K562 (cell line): ENCODE measurements at regions not wholly inside any gene's neighbourhood (a gene's known extent, or its start where the extent isn't known, plus 50 kb on each side); places are given as distances from the start of the nearest gene placed in this dataset.

Source experiments
- CBFB ChIP-seq: sonication (generic); formaldehyde crosslinking; IDR thresholded peaks from 2 replicates; pipeline ENCODE4 v1.4.0; 2020; ENCODE audit warnings: mild to moderate bottlenecking, missing genetic modification reagents
- GTF2E2 ChIP-seq: fragments of 200-800 bp; sonication (Bioruptor generic); IDR thresholded peaks from 2 replicates; pipeline ENCODE4 v1.6.1; 2016; ENCODE audit warnings: missing genetic modification characterization, missing compliant biosample characterization
- HNRNPK ChIP-seq: fragments of 200-400 bp; formaldehyde crosslinking; IDR thresholded peaks from one replicate; pipeline ENCODE4 v1.6.1; 2018; ENCODE audit warnings: mild to moderate bottlenecking, low read depth, low read length; ENCODE audit not compliant: poor library complexity, severe bottlenecking
- KAT7 ChIP-seq: sonication (generic); formaldehyde crosslinking; IDR thresholded peaks from 2 replicates; pipeline ENCODE4 v1.8.0; 2022; ENCODE audit warnings: missing genetic modification reagents, mild to moderate bottlenecking, borderline replicate concordance
- MEF2D ChIP-seq: conservative IDR thresholded peaks from 2 replicates; pipeline ENCODE4 v1.6.1; 2016; ENCODE audit warnings: low read depth, missing genetic modification characterization, missing compliant biosample characterization
- RBM22 ChIP-seq: fragments of 200-400 bp; formaldehyde crosslinking; IDR thresholded peaks from 2 replicates; pipeline ENCODE4 v1.6.1; 2018; ENCODE audit warnings: low read length, low read depth; ENCODE audit not compliant: poor library complexity, severe bottlenecking
- RCOR1 ChIP-seq, 2 experiments: IDR thresholded peaks; 2 replicates each; pipeline ENCODE4 v1.6.1; 2012; ENCODE audit warnings: low read depth in 2 of 2, low read length in 2 of 2, borderline replicate concordance in 1 of 2, improper control_type of control experiment in 1 of 2
- RNF2 ChIP-seq: sonication (generic); IDR thresholded peaks from 2 replicates; pipeline ENCODE4 v1.6.1; 2016
- ZNF212 ChIP-seq: fragments of 450-650 bp; formaldehyde crosslinking; IDR thresholded peaks from 2 replicates; pipeline ENCODE4 v1.4.0; 2020; ENCODE audit warnings: mild to moderate bottlenecking
- TF ChIP-seq, protein P1 (sequence below), 3 experiments: IDR thresholded peaks in 2 of 3; conservative IDR thresholded peaks in 1 of 3; 2 replicates each; pipeline ENCODE4 v1.5.1; 2011 to 2012; ENCODE audit warnings: low read length in 3 of 3, mild to moderate bottlenecking in 3 of 3, control low read depth in 2 of 3, improper control_type of control experiment in 1 of 3, inconsistent platforms in 1 of 3, low read depth in 1 of 3, mixed read lengths in 1 of 3, moderate library complexity in 1 of 3; ENCODE audit not compliant: insufficient read depth in 2 of 3
- TF ChIP-seq, protein P2 (sequence below), 3 experiments: fragments of 200-800 bp in 1 of 3; fragments of 250-450 bp in 1 of 3; fragments of 450-650 bp in 1 of 3; sonication (Bioruptor Pico) in 1 of 3; sonication (Bioruptor generic) in 1 of 3; formaldehyde crosslinking in 1 of 3; IDR thresholded peaks; 2 replicates each; pipeline versions ENCODE4 v1.6.1 to v1.8.0; 2016 to 2022; ENCODE audit warnings: mild to moderate bottlenecking in 2 of 3, missing genetic modification characterization in 2 of 3, missing compliant biosample characterization in 1 of 3, moderate library complexity in 1 of 3
- TF ChIP-seq, protein P3 (sequence below): conservative IDR thresholded peaks from 2 replicates; pipeline ENCODE4 v1.6.1; 2011; ENCODE audit warnings: low read depth, mild to moderate bottlenecking, low read length; ENCODE audit not compliant: control insufficient read depth

DNA sequence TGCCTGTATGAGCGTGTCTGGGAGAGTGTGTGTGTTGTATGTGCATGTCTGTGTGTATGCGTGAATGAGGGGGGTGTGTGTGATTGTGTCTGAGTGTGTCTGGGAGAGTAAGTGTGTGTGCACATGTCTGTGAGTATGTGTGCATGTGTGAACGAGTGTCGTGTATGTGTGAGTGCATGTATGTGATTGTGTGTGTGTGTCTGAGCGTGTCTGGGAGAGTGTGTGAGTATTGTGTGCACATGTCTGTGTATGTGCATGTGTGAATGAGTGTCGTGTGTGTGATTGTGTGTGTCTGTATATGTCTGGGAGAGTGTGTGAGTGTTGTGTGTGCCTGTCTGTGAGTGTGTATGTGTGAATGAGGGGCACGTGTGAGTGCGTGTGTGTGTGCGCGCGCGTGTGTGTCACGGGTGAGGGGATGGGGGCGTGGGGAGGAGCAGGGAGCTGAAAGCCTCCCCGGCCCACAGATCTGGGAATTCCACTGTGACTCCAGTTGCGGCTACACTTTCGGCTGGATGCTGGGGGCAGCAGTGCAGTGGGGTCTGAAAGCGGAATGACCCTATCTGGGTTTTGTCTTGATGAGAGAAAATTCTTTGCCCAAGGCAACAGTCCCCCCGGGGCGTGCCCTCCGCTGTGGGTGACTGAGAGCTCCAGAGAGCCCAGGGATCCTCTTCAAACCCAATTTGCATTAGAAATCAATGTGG, 138.1 kb upstream of the MED13L start:
- no peak for TF ChIP-seq KAT7 (CRISPR knock-in tag)
- TF ChIP-seq, protein P1, sequence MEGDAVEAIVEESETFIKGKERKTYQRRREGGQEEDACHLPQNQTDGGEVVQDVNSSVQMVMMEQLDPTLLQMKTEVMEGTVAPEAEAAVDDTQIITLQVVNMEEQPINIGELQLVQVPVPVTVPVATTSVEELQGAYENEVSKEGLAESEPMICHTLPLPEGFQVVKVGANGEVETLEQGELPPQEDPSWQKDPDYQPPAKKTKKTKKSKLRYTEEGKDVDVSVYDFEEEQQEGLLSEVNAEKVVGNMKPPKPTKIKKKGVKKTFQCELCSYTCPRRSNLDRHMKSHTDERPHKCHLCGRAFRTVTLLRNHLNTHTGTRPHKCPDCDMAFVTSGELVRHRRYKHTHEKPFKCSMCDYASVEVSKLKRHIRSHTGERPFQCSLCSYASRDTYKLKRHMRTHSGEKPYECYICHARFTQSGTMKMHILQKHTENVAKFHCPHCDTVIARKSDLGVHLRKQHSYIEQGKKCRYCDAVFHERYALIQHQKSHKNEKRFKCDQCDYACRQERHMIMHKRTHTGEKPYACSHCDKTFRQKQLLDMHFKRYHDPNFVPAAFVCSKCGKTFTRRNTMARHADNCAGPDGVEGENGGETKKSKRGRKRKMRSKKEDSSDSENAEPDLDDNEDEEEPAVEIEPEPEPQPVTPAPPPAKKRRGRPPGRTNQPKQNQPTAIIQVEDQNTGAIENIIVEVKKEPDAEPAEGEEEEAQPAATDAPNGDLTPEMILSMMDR (IDR thresholded peaks at IDR 0.05 in 2 of 3, conservative IDR thresholded peaks at IDR 0.05 in 1 of 3; ENCODE audit: insufficient read depth in 2 of 3, low read depth in 1 of 3, low read length in 3 of 3): no peak
- no peak for TF ChIP-seq GTF2E2 (tag)
- TF ChIP-seq MEF2D: no peak
- TF ChIP-seq RNF2: no peak
- no peak for TF ChIP-seq RCOR1 (IDR thresholded peaks at IDR 0.05; ENCODE audit: borderline replicate concordance in 1 of 2, low read depth in 2 of 2, low read length in 2 of 2)
- TF ChIP-seq CBFB: no peak
- TF ChIP-seq, protein P2, sequence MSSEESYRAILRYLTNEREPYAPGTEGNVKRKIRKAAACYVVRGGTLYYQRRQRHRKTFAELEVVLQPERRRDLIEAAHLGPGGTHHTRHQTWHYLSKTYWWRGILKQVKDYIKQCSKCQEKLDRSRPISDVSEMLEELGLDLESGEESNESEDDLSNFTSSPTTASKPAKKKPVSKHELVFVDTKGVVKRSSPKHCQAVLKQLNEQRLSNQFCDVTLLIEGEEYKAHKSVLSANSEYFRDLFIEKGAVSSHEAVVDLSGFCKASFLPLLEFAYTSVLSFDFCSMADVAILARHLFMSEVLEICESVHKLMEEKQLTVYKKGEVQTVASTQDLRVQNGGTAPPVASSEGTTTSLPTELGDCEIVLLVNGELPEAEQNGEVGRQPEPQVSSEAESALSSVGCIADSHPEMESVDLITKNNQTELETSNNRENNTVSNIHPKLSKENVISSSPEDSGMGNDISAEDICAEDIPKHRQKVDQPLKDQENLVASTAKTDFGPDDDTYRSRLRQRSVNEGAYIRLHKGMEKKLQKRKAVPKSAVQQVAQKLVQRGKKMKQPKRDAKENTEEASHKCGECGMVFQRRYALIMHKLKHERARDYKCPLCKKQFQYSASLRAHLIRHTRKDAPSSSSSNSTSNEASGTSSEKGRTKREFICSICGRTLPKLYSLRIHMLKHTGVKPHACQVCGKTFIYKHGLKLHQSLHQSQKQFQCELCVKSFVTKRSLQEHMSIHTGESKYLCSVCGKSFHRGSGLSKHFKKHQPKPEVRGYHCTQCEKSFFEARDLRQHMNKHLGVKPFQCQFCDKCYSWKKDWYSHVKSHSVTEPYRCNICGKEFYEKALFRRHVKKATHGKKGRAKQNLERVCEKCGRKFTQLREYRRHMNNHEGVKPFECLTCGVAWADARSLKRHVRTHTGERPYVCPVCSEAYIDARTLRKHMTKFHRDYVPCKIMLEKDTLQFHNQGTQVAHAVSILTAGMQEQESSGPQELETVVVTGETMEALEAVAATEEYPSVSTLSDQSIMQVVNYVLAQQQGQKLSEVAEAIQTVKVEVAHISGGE (CRISPR knock-in tag; IDR thresholded peaks at IDR 0.05): no peak
- TF ChIP-seq, protein P3, sequence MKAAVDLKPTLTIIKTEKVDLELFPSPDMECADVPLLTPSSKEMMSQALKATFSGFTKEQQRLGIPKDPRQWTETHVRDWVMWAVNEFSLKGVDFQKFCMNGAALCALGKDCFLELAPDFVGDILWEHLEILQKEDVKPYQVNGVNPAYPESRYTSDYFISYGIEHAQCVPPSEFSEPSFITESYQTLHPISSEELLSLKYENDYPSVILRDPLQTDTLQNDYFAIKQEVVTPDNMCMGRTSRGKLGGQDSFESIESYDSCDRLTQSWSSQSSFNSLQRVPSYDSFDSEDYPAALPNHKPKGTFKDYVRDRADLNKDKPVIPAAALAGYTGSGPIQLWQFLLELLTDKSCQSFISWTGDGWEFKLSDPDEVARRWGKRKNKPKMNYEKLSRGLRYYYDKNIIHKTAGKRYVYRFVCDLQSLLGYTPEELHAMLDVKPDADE: no peak
- no peak for TF ChIP-seq HNRNPK
- TF ChIP-seq ZNF212 (CRISPR knock-in tag): no peak
- TF ChIP-seq RBM22: no peak
